WTC11 (cell line): ENCODE measurements at regions not wholly inside any gene's neighbourhood (a gene's known extent, or its start where the extent isn't known, plus 50 kb on each side); places are given as distances from the start of the nearest gene placed in this dataset.

Experiments
- CREB1 ChIP-seq: sonication (generic); formaldehyde crosslinking; IDR thresholded peaks from 2 replicates; pipeline ENCODE4 v1.8.0; 2023; ENCODE audit warnings: mild to moderate bottlenecking, missing genetic modification reagents
- CTCF ChIP-seq: fragments of 200-600 bp; IDR thresholded peaks from 2 replicates; pipeline ENCODE4 v1.8.0; 2022; ENCODE audit warnings: antibody characterized with exemption
- ETV6 ChIP-seq: sonication (generic); formaldehyde crosslinking; IDR thresholded peaks from 2 replicates; pipeline ENCODE4 v1.8.1; 2022; ENCODE audit warnings: mild to moderate bottlenecking, missing genetic modification reagents
- JAZF1 ChIP-seq: fragments of 250-450 bp; sonication (Bioruptor Pico); IDR thresholded peaks from 2 replicates; pipeline ENCODE4 v1.9.0; 2021; ENCODE audit warnings: moderate library complexity, mild to moderate bottlenecking, inconsistent platforms
- NR1H2 ChIP-seq: sonication (generic); formaldehyde crosslinking; IDR thresholded peaks from 2 replicates; pipeline ENCODE4 v1.9.0; 2021; ENCODE audit warnings: mild to moderate bottlenecking, moderate library complexity, missing genetic modification reagents
- ZBTB43 ChIP-seq: sonication (generic); formaldehyde crosslinking; IDR thresholded peaks from 2 replicates; pipeline ENCODE4 v1.8.1; 2023; ENCODE audit warnings: mild to moderate bottlenecking, missing genetic modification reagents
- ZNF121 ChIP-seq: sonication (generic); formaldehyde crosslinking; IDR thresholded peaks from 2 replicates; pipeline ENCODE4 v1.8.0; 2023; ENCODE audit warnings: missing genetic modification reagents
- ZNF317 ChIP-seq: sonication (generic); formaldehyde crosslinking; IDR thresholded peaks from 2 replicates; pipeline ENCODE4 v1.8.1; 2023; ENCODE audit warnings: low read depth, mild to moderate bottlenecking, moderate library complexity, missing genetic modification reagents, borderline replicate concordance
- ZNF671 ChIP-seq: fragments of 250-450 bp; sonication (Bioruptor Pico); IDR thresholded peaks from 2 replicates; pipeline ENCODE4 v1.8.0; 2021; ENCODE audit warnings: mild to moderate bottlenecking

- TF ChIP-seq JAZF1 (CRISPR knock-in tag): no peak
- TF ChIP-seq CTCF: no peak
- no peak for TF ChIP-seq ZNF121 (CRISPR knock-in tag)
- no peak for TF ChIP-seq ZNF671 (CRISPR knock-in tag)
- no peak for TF ChIP-seq ZNF317 (CRISPR knock-in tag)
- no peak for TF ChIP-seq ZBTB43 (CRISPR knock-in tag)
- no peak for TF ChIP-seq NR1H2
- TF ChIP-seq ETV6 (CRISPR knock-in tag): no peak
- no peak for TF ChIP-seq CREB1
These were observed 262.9 kb upstream of the EDIL3 start for GRCh38 chr5:84647581-84647980.
